OCI-LY1 (cell line): ENCODE measurements at regions not wholly inside any gene's neighbourhood (a gene's known extent, or its start where the extent isn't known, plus 50 kb on each side); places are given as distances from the start of the nearest gene placed in this dataset.
"Not testable (repeated sequence)": the region's sequence is repeated elsewhere in the genome, so short reads cannot be mapped to it uniquely, and the experiment has no call there.

Source experiments
- EZH2 ChIP-seq: fragments of 200-600 bp; sonication (generic), shearing (Covaris generic); IDR thresholded peaks from 2 replicates; pipeline ENCODE4 v1.8.0; 2017; ENCODE audit warnings: borderline replicate concordance, mixed run types, mild to moderate bottlenecking, antibody characterized with exemption, low read length, moderate library complexity, mixed read lengths
- TF ChIP-seq, protein P1 (sequence below): fragments of 200-600 bp; sonication (generic), shearing (Covaris generic); IDR thresholded peaks from 2 replicates; pipeline ENCODE4 v1.5.1; 2017; ENCODE audit warnings: mild to moderate bottlenecking, antibody characterized with exemption, low read length, moderate library complexity, mixed read lengths

DNA sequence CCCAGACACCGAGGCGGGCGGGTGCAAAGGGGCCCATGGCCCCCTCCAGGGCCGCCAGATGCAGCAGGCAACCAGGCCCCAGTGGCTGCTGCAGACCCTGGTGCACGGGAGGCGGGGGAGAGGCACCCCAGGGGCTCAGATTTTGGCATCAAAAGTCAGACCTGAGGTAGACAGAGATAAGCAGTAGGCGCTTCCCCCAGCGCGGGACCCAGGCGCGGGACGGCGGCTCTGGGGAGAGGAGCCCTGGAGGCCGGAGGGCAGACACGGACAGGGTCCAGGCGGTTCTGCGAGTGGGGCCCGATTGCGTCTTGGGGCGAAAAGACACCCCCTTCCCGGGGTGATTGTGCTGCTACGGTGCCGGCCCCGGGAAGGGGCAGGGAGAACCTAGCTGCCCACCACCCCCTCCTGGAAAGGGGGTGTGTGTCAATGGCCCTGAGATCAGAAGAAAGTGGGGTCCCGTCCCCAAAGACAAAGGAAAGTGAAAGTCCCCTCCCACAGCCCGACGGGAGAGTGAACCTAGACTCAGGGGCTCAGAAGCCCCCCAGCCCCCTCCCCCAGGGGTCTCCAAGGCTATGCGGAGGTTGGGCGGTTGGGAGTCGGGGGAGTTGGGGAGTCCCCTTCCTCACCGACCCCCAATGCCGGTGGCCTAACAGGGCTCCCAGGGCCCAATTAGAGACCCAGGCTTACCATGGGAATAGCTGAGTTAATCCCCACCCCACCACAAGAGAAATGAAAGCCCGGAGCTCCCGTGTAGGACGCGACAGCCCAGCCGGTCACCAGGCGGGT is 178.5 kb downstream of the SPATA31A1 start:
- not testable (repeated sequence) for TF ChIP-seq EZH2
- TF ChIP-seq, protein P1, sequence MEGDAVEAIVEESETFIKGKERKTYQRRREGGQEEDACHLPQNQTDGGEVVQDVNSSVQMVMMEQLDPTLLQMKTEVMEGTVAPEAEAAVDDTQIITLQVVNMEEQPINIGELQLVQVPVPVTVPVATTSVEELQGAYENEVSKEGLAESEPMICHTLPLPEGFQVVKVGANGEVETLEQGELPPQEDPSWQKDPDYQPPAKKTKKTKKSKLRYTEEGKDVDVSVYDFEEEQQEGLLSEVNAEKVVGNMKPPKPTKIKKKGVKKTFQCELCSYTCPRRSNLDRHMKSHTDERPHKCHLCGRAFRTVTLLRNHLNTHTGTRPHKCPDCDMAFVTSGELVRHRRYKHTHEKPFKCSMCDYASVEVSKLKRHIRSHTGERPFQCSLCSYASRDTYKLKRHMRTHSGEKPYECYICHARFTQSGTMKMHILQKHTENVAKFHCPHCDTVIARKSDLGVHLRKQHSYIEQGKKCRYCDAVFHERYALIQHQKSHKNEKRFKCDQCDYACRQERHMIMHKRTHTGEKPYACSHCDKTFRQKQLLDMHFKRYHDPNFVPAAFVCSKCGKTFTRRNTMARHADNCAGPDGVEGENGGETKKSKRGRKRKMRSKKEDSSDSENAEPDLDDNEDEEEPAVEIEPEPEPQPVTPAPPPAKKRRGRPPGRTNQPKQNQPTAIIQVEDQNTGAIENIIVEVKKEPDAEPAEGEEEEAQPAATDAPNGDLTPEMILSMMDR: not testable (repeated sequence)
